ENCODE measurements at regions not wholly inside any gene's neighbourhood (a gene's known extent, or its start where the extent isn't known, plus 50 kb on each side); places are given as distances from the start of the nearest gene placed in this dataset.

- TF ChIP-seq CTCF (IDR thresholded peaks at IDR 0.05) (no peak), POLR2A (IDR thresholded peaks at IDR 0.05) (no peak)
Observed at GRCh38 chr20:1806456-1806855, 88.8 kb upstream of the SIRPA start.
